ENCODE measurements at regions not wholly inside any gene's neighbourhood (a gene's known extent, or its start where the extent isn't known, plus 50 kb on each side); places are given as distances from the start of the nearest gene placed in this dataset.

- no peaks in the 10 kb centered on the region; the same call in 1 of the 2 replicates for H3K9me2 ChIP-seq (ENCODE audit: insufficient read depth)
- H3K4me2 ChIP-seq = no peak overlapping the region
- H3K79me2 ChIP-seq (replicated peaks; ENCODE audit: insufficient read depth) = no peaks in the 10 kb centered on the region
- Mint-ChIP-seq H3K9me3 (no peaks in the 10 kb centered on the region), H3K4me1 (no peaks in the 10 kb centered on the region), H3K27me3 (ENCODE audit: insufficient read depth, low read depth, poor library complexity) (no peaks in the 10 kb centered on the region), H3K36me3 (ENCODE audit: low read depth) (no peaks in the 10 kb centered on the region), H3K4me3 (no peak overlapping the region), H3K27ac (no peak overlapping the region)
- no peak overlapping the region for H3K4me3 ChIP-seq
- ATAC-seq = no peak
- no peaks in the 10 kb centered on the region for H3K4me1 ChIP-seq (ENCODE audit: insufficient read depth)
- no peak for DNase-seq (ENCODE audit: low spot score)
- H3F3A ChIP-seq (replicated peaks; ENCODE audit: low read depth) = no peaks in the 10 kb centered on the region
- H3K27ac ChIP-seq (ENCODE audit: low read depth) = no peak overlapping the region
- no peaks in the 10 kb centered on the region for H4K20me1 ChIP-seq (replicated peaks; ENCODE audit: insufficient read depth)
- H2AFZ ChIP-seq = no peak overlapping the region
- no peaks in the 10 kb centered on the region for H3K27me3 ChIP-seq (ENCODE audit: insufficient read depth)
- TF ChIP-seq ZNF114 (CRISPR knock-in tag; IDR thresholded peaks at IDR 0.05) (no peak), REST (IDR thresholded peaks at IDR 0.05; ENCODE audit: unreplicated experiment) (no peak)
- no peaks in the 10 kb centered on the region for H3K36me3 ChIP-seq (ENCODE audit: insufficient read depth)
These were observed 100.7 kb downstream of the ZIC4 start for GRCh38 chr3:147305533-147306250.

GRCh38 chr3:147304756-147305155 lies 101.6 kb downstream of the ZIC4 start:
- Histone ChIP-seq H3K9me2 (ENCODE audit: insufficient read depth) (no peaks in the 10 kb centered on the region; the same call in 1 of the 2 replicates), H4K20me1 (replicated peaks; ENCODE audit: insufficient read depth) (no peaks in the 10 kb centered on the region), H3F3A (replicated peaks; ENCODE audit: low read depth) (no peaks in the 10 kb centered on the region), H3K4me2 (no peak overlapping the region), H2AFZ (no peak overlapping the region), H3K4me1 (ENCODE audit: insufficient read depth) (no peaks in the 10 kb centered on the region), H3K4me3 (no peak overlapping the region), H3K27me3 (ENCODE audit: insufficient read depth) (no peaks in the 10 kb centered on the region), H3K36me3 (ENCODE audit: insufficient read depth) (no peaks in the 10 kb centered on the region), H3K79me2 (replicated peaks; ENCODE audit: insufficient read depth) (no peaks in the 10 kb centered on the region), H3K27ac (ENCODE audit: low read depth) (no peak overlapping the region)
- Mint-ChIP-seq H3K9me3 (no peaks in the 10 kb centered on the region), H3K27me3 (ENCODE audit: insufficient read depth, low read depth, poor library complexity) (no peaks in the 10 kb centered on the region), H3K27ac (no peak overlapping the region), H3K4me1 (no peaks in the 10 kb centered on the region), H3K36me3 (ENCODE audit: low read depth) (no peaks in the 10 kb centered on the region), H3K4me3 (no peak overlapping the region)
- ATAC-seq (no peak), DNase-seq (ENCODE audit: low spot score) (no peak)
- no peak for TF ChIP-seq ZNF462 (CRISPR knock-in tag; IDR thresholded peaks at IDR 0.05)
